ENCODE measurements at regions not wholly inside any gene's neighbourhood (a gene's known extent, or its start where the extent isn't known, plus 50 kb on each side); places are given as distances from the start of the nearest gene placed in this dataset.

DNA sequence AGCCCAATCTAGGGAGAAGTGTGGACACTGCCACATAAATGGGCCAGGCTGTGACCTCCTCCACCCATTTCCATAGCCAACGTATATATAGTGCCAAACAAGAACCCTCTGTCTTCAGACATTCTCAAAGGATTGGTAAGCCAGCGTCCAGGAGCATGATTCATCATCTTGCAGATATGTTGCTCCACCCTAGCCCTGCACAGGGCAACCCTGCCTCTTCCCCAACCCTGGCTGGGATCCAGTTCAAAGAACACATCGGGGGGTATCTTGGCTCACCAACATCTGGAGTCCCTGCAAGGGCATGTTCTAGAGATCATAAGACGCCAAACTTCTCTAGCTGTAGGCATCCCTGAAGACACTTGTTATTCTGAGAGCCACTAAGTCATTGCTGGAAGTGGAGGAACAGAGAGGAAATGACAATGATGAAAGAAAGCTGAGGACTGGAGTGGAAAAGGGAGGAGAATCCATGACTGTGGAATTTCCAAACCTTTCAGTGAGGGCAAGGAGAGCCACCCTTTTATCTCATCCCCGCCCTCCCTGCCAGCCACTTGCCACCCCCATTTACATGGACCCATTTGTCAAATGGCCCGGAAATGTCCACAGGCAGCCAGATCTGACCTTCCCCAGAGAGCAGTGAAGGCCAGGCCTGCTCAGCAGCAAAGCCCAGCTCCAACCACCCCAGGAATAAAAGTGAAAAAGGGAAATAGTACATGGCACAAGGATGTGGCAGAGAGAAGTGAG lies 144.1 kb upstream of the CTTNBP2NL start:
- Mint-ChIP-seq H3K4me1 (no peaks in the 10 kb centered on the region), H3K27ac (no peak overlapping the region), H3K36me3 (no peaks in the 10 kb centered on the region), H3K9me3 (no peaks in the 10 kb centered on the region), H3K27me3 (ENCODE audit: low read depth in 2 of 2) (peaks cover 24 to 32% of the 10 kb centered on the region in 2 donors), H3K4me3 (no peak overlapping the region)
- intact Hi-C loops (cut with micrococcal nuclease): no loop called here
- ATAC-seq (no peak), DNase-seq (no peak)
- Histone ChIP-seq H3K27ac (ENCODE audit: low read length) (no peak overlapping the region), H3K36me3 (ENCODE audit: control insufficient read depth, insufficient read depth, low read length) (no peaks in the 10 kb centered on the region), H3K4me1 (ENCODE audit: control insufficient read depth, insufficient read depth, low read length) (no peaks in the 10 kb centered on the region), H3K27me3 (ENCODE audit: control insufficient read depth, insufficient read depth, low read length) (no peaks in the 10 kb centered on the region), H3K4me3 (ENCODE audit: low read length) (no peak overlapping the region), H3K9me3 (ENCODE audit: control insufficient read depth, insufficient read depth, low read length) (no peaks in the 10 kb centered on the region)
- WGBS (ENCODE audit: insufficient coverage): 85% methylated on average over 6 of the region's 6 CpGs
- TF ChIP-seq, protein P1, sequence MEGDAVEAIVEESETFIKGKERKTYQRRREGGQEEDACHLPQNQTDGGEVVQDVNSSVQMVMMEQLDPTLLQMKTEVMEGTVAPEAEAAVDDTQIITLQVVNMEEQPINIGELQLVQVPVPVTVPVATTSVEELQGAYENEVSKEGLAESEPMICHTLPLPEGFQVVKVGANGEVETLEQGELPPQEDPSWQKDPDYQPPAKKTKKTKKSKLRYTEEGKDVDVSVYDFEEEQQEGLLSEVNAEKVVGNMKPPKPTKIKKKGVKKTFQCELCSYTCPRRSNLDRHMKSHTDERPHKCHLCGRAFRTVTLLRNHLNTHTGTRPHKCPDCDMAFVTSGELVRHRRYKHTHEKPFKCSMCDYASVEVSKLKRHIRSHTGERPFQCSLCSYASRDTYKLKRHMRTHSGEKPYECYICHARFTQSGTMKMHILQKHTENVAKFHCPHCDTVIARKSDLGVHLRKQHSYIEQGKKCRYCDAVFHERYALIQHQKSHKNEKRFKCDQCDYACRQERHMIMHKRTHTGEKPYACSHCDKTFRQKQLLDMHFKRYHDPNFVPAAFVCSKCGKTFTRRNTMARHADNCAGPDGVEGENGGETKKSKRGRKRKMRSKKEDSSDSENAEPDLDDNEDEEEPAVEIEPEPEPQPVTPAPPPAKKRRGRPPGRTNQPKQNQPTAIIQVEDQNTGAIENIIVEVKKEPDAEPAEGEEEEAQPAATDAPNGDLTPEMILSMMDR (IDR thresholded peaks at IDR 0.05): no peak

DNA sequence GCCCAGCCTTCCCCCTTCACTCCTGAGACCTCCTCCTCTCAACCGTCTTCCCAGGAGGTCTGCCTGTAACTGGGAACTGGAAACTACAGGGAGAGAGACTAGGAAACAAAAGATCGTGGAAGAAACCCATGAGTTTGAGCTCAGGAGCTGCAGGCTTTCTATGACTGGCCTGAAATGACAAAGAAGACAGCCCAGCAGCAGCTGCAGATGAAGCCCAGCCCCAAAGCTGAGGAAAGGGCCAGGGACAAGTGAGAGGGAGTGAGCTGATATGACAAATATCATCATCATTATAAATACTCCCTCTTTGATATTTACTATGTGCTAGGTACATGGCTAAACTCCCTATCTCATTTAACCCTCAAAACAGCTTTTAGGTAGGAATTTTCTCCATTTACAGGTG lies 142.6 kb upstream of the CTTNBP2NL start:
- H3K27me3 ChIP-seq (ENCODE audit: control insufficient read depth, insufficient read depth, low read length): no peaks in the 10 kb centered on the region
- ATAC-seq (no peak), DNase-seq (no peak)
- no peak overlapping the region for H3K4me3 ChIP-seq (ENCODE audit: low read length)
- no peaks in the 10 kb centered on the region for H3K4me1 ChIP-seq (ENCODE audit: control insufficient read depth, insufficient read depth, low read length)
- intact Hi-C loops (cut with micrococcal nuclease): no loop called here
- Mint-ChIP-seq H3K36me3 (no peaks in the 10 kb centered on the region), H3K27me3 (ENCODE audit: low read depth in 2 of 2) (peaks cover 29 to 31% of the 10 kb centered on the region in 2 donors), H3K9me3 (no peaks in the 10 kb centered on the region), H3K27ac (no peak overlapping the region), H3K4me3 (no peak overlapping the region), H3K4me1 (no peaks in the 10 kb centered on the region)
- 45% methylated on average over 2 of the region's 2 CpGs for WGBS (ENCODE audit: insufficient coverage)
- H3K9me3 ChIP-seq (ENCODE audit: control insufficient read depth, insufficient read depth, low read length): no peaks in the 10 kb centered on the region
- TF ChIP-seq, protein P1 (IDR thresholded peaks at IDR 0.05): no peak
- no peak overlapping the region for H3K27ac ChIP-seq (ENCODE audit: low read length)
- no peaks in the 10 kb centered on the region for H3K36me3 ChIP-seq (ENCODE audit: control insufficient read depth, insufficient read depth, low read length)

DNA sequence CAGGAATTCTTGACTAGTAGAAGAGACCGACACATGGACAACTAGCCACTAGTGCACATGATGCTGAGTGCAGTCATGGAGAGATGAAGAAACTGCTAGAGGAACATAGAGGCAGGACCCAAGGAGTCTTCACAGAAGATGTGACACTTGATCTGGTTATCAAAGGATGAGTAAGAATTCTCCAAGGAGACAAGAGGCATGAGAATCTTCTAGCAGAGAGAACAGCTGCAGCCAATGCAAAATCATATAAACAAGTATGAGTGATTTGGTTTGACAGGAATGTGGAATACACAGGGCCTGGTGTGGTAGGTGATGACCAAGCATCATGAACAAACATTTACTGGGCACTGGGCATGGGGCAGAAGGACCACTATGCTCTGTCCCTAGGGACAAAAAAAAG lies 140.9 kb upstream of the CTTNBP2NL start:
- TF ChIP-seq, protein P1 (IDR thresholded peaks at IDR 0.05): no peak
- Histone ChIP-seq H3K4me1 (ENCODE audit: control insufficient read depth, insufficient read depth, low read length) (no peaks in the 10 kb centered on the region), H3K27ac (ENCODE audit: low read length) (no peak overlapping the region), H3K4me3 (ENCODE audit: low read length) (no peak overlapping the region), H3K36me3 (ENCODE audit: control insufficient read depth, insufficient read depth, low read length) (no peaks in the 10 kb centered on the region), H3K9me3 (ENCODE audit: control insufficient read depth, insufficient read depth, low read length) (no peaks in the 10 kb centered on the region), H3K27me3 (ENCODE audit: control insufficient read depth, insufficient read depth, low read length) (no peaks in the 10 kb centered on the region)
- WGBS (ENCODE audit: insufficient coverage): 82% methylated on average over 1 of the region's 1 CpG
- no peak overlapping the region for H3K27ac Mint-ChIP-seq
- H3K36me3 Mint-ChIP-seq: no peaks in the 10 kb centered on the region
- intact Hi-C loops (cut with micrococcal nuclease): no loop called here
- ATAC-seq: no peak
- H3K4me1 Mint-ChIP-seq: no peaks in the 10 kb centered on the region
- H3K27me3 Mint-ChIP-seq (ENCODE audit: low read depth in 2 of 2): peaks cover 25 to 29% of the 10 kb centered on the region in 2 donors
- DNase-seq: no peak
- no peaks in the 10 kb centered on the region for H3K9me3 Mint-ChIP-seq
- no peak overlapping the region for H3K4me3 Mint-ChIP-seq

DNA sequence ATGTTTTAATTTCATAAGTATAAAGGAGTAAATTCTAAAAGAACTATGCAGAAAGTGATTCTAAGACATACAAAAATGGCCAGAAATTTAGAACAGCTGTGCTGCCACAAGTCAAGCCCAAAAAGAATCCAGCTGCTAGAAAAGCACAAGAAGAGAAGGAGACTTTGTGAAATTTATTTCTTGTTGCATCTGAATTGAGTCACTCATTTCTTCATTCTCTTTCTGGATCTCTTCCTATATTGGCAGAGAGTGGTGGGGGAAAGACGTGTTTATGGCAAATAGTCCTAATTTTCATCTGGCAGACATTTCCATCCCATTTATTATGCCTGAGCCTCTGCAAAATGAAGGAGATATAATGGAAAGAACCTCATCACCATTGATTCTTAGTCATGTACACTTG lies 139.6 kb upstream of the CTTNBP2NL start:
- Mint-ChIP-seq H3K36me3 (no peaks in the 10 kb centered on the region), H3K4me1 (no peaks in the 10 kb centered on the region), H3K27ac (no peak overlapping the region), H3K27me3 (ENCODE audit: low read depth in 2 of 2) (peaks cover 22 to 30% of the 10 kb centered on the region in 2 donors), H3K4me3 (no peak overlapping the region), H3K9me3 (no peaks in the 10 kb centered on the region)
- Histone ChIP-seq H3K36me3 (ENCODE audit: control insufficient read depth, insufficient read depth, low read length) (no peaks in the 10 kb centered on the region), H3K4me1 (ENCODE audit: control insufficient read depth, insufficient read depth, low read length) (no peaks in the 10 kb centered on the region), H3K27ac (ENCODE audit: low read length) (no peak overlapping the region), H3K4me3 (ENCODE audit: low read length) (no peak overlapping the region), H3K9me3 (ENCODE audit: control insufficient read depth, insufficient read depth, low read length) (no peaks in the 10 kb centered on the region), H3K27me3 (ENCODE audit: control insufficient read depth, insufficient read depth, low read length) (no peaks in the 10 kb centered on the region)
- intact Hi-C loops (cut with micrococcal nuclease): no loop called here
- DNase-seq (no peak), ATAC-seq (no peak)
- WGBS (ENCODE audit: insufficient coverage): no CpG with 5 or more reads among the region's 1 CpG
- TF ChIP-seq, protein P1 (IDR thresholded peaks at IDR 0.05): no peak

All from natural killer cell (primary cell).